ENCODE measurements at regions not wholly inside any gene's neighbourhood (a gene's known extent, or its start where the extent isn't known, plus 50 kb on each side); places are given as distances from the start of the nearest gene placed in this dataset.

DNA sequence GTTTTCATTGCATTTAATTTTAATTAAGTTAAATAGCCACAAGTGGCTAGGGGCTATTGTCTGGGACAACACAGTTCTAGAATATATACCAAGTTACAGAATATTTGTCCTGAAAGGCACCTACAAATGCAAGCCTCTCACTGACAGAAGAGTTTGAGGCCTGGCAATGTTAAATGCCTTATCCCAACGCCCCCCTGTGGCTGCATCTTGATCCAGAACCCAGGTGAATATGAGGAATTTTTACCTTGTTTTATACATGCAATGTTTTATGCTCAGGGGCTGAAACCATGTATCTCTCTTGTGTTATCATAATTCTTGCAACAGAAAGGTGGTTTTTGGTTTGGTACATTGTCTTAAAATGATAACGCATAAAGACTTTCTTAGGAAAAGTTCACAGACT, 71.8 kb upstream of the SEC11C start:
- ChIA-PET POLR2A (no interaction called here), CTCF (ENCODE audit: low intra/inter-chr PET ratio) (interaction anchor here (0.5 to 1.1 kb wide), 3 partner anchors 286 to 1213 kb away, joined by 3 to 4 read pairs (median 3); no protein-coding TSS in a partner anchor)

More for the DNA sequence above, 71.8 kb upstream of the SEC11C start:
- H3K36me3 ChIP-seq (ENCODE audit: control insufficient read depth, insufficient read depth, low read length) = no peaks in the 10 kb centered on the region
- no TSS peak for BruUV-seq (replicated peaks)
- peak in 2 of 4 experiments; percentile 6 to 11 for DNase-seq (ENCODE audit: extremely low read depth in 1 of 4, low spot score in 3 of 4)
- FAIRE-seq = no peak
- WGBS (ENCODE audit: insufficient coverage, low coverage, missing lambda C conversion rate) = 0% methylated on average over 2 of the region's 2 CpGs
- peaks cover 0 to 14% of the 10 kb centered on the region in 2 experiments; a peak in 2 of 5 replicates for H3K27me3 ChIP-seq (ENCODE audit: control insufficient read depth in 2 of 2, insufficient read depth in 2 of 2, low read length in 2 of 2)
- H3K4me2 ChIP-seq (ENCODE audit: insufficient read depth, low read length) = no peak overlapping the region
- TF ChIP-seq, protein P1, sequence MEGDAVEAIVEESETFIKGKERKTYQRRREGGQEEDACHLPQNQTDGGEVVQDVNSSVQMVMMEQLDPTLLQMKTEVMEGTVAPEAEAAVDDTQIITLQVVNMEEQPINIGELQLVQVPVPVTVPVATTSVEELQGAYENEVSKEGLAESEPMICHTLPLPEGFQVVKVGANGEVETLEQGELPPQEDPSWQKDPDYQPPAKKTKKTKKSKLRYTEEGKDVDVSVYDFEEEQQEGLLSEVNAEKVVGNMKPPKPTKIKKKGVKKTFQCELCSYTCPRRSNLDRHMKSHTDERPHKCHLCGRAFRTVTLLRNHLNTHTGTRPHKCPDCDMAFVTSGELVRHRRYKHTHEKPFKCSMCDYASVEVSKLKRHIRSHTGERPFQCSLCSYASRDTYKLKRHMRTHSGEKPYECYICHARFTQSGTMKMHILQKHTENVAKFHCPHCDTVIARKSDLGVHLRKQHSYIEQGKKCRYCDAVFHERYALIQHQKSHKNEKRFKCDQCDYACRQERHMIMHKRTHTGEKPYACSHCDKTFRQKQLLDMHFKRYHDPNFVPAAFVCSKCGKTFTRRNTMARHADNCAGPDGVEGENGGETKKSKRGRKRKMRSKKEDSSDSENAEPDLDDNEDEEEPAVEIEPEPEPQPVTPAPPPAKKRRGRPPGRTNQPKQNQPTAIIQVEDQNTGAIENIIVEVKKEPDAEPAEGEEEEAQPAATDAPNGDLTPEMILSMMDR (IDR thresholded peaks at IDR 0.05 in 2 of 3, conservative IDR thresholded peaks at IDR 0.05 in 1 of 3; ENCODE audit: insufficient read depth in 2 of 3, low read depth in 1 of 3, low read length in 3 of 3) = peak; percentile 20 to 30 (median 27); a peak in 3 of 6 replicates
- TF ChIP-seq, protein P2, sequence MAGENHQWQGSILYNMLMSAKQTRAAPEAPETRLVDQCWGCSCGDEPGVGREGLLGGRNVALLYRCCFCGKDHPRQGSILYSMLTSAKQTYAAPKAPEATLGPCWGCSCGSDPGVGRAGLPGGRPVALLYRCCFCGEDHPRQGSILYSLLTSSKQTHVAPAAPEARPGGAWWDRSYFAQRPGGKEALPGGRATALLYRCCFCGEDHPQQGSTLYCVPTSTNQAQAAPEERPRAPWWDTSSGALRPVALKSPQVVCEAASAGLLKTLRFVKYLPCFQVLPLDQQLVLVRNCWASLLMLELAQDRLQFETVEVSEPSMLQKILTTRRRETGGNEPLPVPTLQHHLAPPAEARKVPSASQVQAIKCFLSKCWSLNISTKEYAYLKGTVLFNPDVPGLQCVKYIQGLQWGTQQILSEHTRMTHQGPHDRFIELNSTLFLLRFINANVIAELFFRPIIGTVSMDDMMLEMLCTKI (IDR thresholded peaks at IDR 0.05; ENCODE audit: partially characterized antibody) = no peak
- H2AFZ ChIP-seq (ENCODE audit: low read depth, low read length) = no peak overlapping the region
- no peaks in the 10 kb centered on the region for H3K79me2 ChIP-seq (ENCODE audit: control insufficient read depth, insufficient read depth, low read length)
- in situ Hi-C loops (cut with MboI) = no loop called here
- H3K4me1 ChIP-seq (replicated peaks in 1 of 2; ENCODE audit: control insufficient read depth in 2 of 2, insufficient read depth in 2 of 2, low read length in 2 of 2) = no peaks in the 10 kb centered on the region
- no peaks in the 10 kb centered on the region for H3K9me3 ChIP-seq (replicated peaks; ENCODE audit: control insufficient read depth, insufficient read depth, low read depth, low read length)
- no peaks in the 10 kb centered on the region; the same call in 1 of the 2 replicates for H4K20me1 ChIP-seq (replicated peaks; ENCODE audit: control insufficient read depth, insufficient read depth, low read length)
- no peak overlapping the region for H3K27ac ChIP-seq (ENCODE audit: extremely low read depth, low read depth, low read length)
- no peak overlapping the region for H3K4me3 ChIP-seq
- no peak overlapping the region for H3K9ac ChIP-seq (ENCODE audit: insufficient read depth in 1 of 2, low read depth in 2 of 2, low read length in 2 of 2)
- intact Hi-C loops (cut with micrococcal nuclease) = no loop called here
- no peaks in the 10 kb centered on the region for H3K9me1 ChIP-seq (ENCODE audit: control insufficient read depth, insufficient read depth, low read length)
- no peak for ATAC-seq
